ENCODE measurements at regions not wholly inside any gene's neighbourhood (a gene's known extent, or its start where the extent isn't known, plus 50 kb on each side); places are given as distances from the start of the nearest gene placed in this dataset.

- ATAC-seq: peak; percentile 88
These were observed 674.3 kb upstream of the INTU start for GRCh38 chr4:126958482-126958881.

GRCh38 chr4:126959056-126959745, 673.6 kb upstream of the INTU start:
- ATAC-seq: no peak
- TF ChIP-seq ZNF565 (CRISPR knock-in tag; conservative IDR thresholded peaks at IDR 0.05; ENCODE audit: low read depth) (no peak), ESRRG (CRISPR knock-in tag; IDR thresholded peaks at IDR 0.05) (no peak), CREB5 (CRISPR knock-in tag; IDR thresholded peaks at IDR 0.05; ENCODE audit: low read depth) (no peak), ZFP3 (CRISPR knock-in tag; IDR thresholded peaks at IDR 0.05) (no peak), PATZ1 (CRISPR knock-in tag; IDR thresholded peaks at IDR 0.05; ENCODE audit: borderline replicate concordance) (no peak), ZFP30 (CRISPR knock-in tag; IDR thresholded peaks at IDR 0.05) (no peak), SNAI2 (CRISPR knock-in tag; IDR thresholded peaks at IDR 0.05) (no peak), ZNF8 (CRISPR knock-in tag; IDR thresholded peaks at IDR 0.05) (no peak), GLIS3 (CRISPR knock-in tag; IDR thresholded peaks at IDR 0.05) (no peak), POU6F1 (CRISPR knock-in tag; IDR thresholded peaks at IDR 0.05; ENCODE audit: borderline replicate concordance, low read depth) (no peak), TCF4 (CRISPR knock-in tag; IDR thresholded peaks at IDR 0.05; ENCODE audit: borderline replicate concordance) (no peak), ARNTL (CRISPR knock-in tag; IDR thresholded peaks at IDR 0.05; ENCODE audit: borderline replicate concordance, low read depth) (no peak), ISL1 (CRISPR knock-in tag; IDR thresholded peaks at IDR 0.05) (no peak), TSHZ2 (CRISPR knock-in tag; IDR thresholded peaks at IDR 0.05) (no peak), CSRNP3 (CRISPR knock-in tag; IDR thresholded peaks at IDR 0.05) (no peak)

More at GRCh38 chr4:126958482-126958881, 674.3 kb upstream of the INTU start:
- TF ChIP-seq POU6F1 (CRISPR knock-in tag; IDR thresholded peaks at IDR 0.05; ENCODE audit: borderline replicate concordance, low read depth) (no peak), TCF4 (CRISPR knock-in tag; IDR thresholded peaks at IDR 0.05; ENCODE audit: borderline replicate concordance) (no peak), ZFP3 (CRISPR knock-in tag; IDR thresholded peaks at IDR 0.05) (no peak), CSRNP3 (CRISPR knock-in tag; IDR thresholded peaks at IDR 0.05) (no peak), ZNF565 (CRISPR knock-in tag; conservative IDR thresholded peaks at IDR 0.05; ENCODE audit: low read depth) (no peak), PPARA (CRISPR knock-in tag; IDR thresholded peaks at IDR 0.05; ENCODE audit: borderline replicate concordance) (no peak), PATZ1 (CRISPR knock-in tag; IDR thresholded peaks at IDR 0.05; ENCODE audit: borderline replicate concordance) (no peak)
